ENCODE measurements at regions not wholly inside any gene's neighbourhood (a gene's known extent, or its start where the extent isn't known, plus 50 kb on each side); places are given as distances from the start of the nearest gene placed in this dataset.

- H2BK120ac ChIP-seq (ENCODE audit: low read depth, low read length, poor library complexity, severe bottlenecking), result no peak overlapping the region
- H3K79me2 ChIP-seq (ENCODE audit: insufficient read depth, low read length), result no peaks in the 10 kb centered on the region
- no peaks in the 10 kb centered on the region for H3K27me3 ChIP-seq (ENCODE audit: insufficient read depth, low read length)
- H3T11ph ChIP-seq (ENCODE audit: low read length), result no peak overlapping the region
- H3K4ac ChIP-seq (ENCODE audit: low read depth, low read length), result no peak overlapping the region
- no peaks in the 10 kb centered on the region for H3K9me3 ChIP-seq (ENCODE audit: control insufficient read depth, low read depth, low read length)
- peaks cover 3 to 5% of the 10 kb centered on the region in 2 experiments; a peak in 1 of 4 replicates for H3K4me1 Mint-ChIP-seq
- no peaks in the 10 kb centered on the region for H3K23me2 ChIP-seq (ENCODE audit: insufficient read length, low read depth, low read length, poor library complexity, severe bottlenecking)
- no peak overlapping the region for H3K27ac ChIP-seq (ENCODE audit: insufficient read length, low read depth, low read length)
- H4K20me1 ChIP-seq (ENCODE audit: control insufficient read depth, insufficient read depth, insufficient read length), result no peaks in the 10 kb centered on the region
- H3K56ac ChIP-seq (ENCODE audit: insufficient read length, low read depth, low read length), result no peak overlapping the region
- no peak overlapping the region for H3K4me2 ChIP-seq (ENCODE audit: insufficient read depth, insufficient read length, low read length)
- no peak for DNase-seq
- no peak overlapping the region for H4K5ac ChIP-seq (ENCODE audit: insufficient read length, low read depth, low read length)
- H3K79me1 ChIP-seq (ENCODE audit: insufficient read depth, low read depth, low read length, poor library complexity, severe bottlenecking), result no peaks in the 10 kb centered on the region
- no peak overlapping the region for H3K14ac ChIP-seq (ENCODE audit: insufficient read depth, low read length)
- no peak overlapping the region for H2AK5ac ChIP-seq (ENCODE audit: insufficient read length, low read length)
- H2BK15ac ChIP-seq (ENCODE audit: low read depth, low read length), result no peak overlapping the region
- no peak overlapping the region for H2BK20ac ChIP-seq (ENCODE audit: low read depth, low read length, poor library complexity, severe bottlenecking)
- no peak overlapping the region for H2BK12ac ChIP-seq (ENCODE audit: insufficient read length, low read depth, low read length)
- peak overlapping the region in 1 of 3 experiments; percentile 52; a peak in 1 of 7 replicates for H3K27ac Mint-ChIP-seq
- no peak overlapping the region for H3K18ac ChIP-seq (ENCODE audit: insufficient read length, low read depth, low read length)
- H3K4me3 Mint-ChIP-seq, result no peak overlapping the region
- H2BK5ac ChIP-seq (ENCODE audit: insufficient read length, low read length), result no peak overlapping the region
- H3K9me3 Mint-ChIP-seq, result peaks cover 9 to 14% of the 10 kb centered on the region in 2 experiments; a peak in 3 of 5 replicates
- no peak overlapping the region for H3K9ac ChIP-seq (ENCODE audit: extremely low read depth, insufficient read length, low read length)
- peaks cover 9% of the 10 kb centered on the region for H3K27me3 Mint-ChIP-seq (ENCODE audit: low read depth)
- H3K36me3 Mint-ChIP-seq (ENCODE audit: insufficient read depth in 1 of 3, low read depth in 3 of 3), result no peaks in the 10 kb centered on the region; a peak in 2 of 7 replicates
- no peak overlapping the region for H4K8ac ChIP-seq (replicated peaks; ENCODE audit: insufficient read length, low read depth, low read length)
- no peak overlapping the region for H4K91ac ChIP-seq (ENCODE audit: insufficient read length, low read depth, low read length)
- H2AFZ ChIP-seq (ENCODE audit: low read length), result no peak overlapping the region
- TF ChIP-seq, protein P1, sequence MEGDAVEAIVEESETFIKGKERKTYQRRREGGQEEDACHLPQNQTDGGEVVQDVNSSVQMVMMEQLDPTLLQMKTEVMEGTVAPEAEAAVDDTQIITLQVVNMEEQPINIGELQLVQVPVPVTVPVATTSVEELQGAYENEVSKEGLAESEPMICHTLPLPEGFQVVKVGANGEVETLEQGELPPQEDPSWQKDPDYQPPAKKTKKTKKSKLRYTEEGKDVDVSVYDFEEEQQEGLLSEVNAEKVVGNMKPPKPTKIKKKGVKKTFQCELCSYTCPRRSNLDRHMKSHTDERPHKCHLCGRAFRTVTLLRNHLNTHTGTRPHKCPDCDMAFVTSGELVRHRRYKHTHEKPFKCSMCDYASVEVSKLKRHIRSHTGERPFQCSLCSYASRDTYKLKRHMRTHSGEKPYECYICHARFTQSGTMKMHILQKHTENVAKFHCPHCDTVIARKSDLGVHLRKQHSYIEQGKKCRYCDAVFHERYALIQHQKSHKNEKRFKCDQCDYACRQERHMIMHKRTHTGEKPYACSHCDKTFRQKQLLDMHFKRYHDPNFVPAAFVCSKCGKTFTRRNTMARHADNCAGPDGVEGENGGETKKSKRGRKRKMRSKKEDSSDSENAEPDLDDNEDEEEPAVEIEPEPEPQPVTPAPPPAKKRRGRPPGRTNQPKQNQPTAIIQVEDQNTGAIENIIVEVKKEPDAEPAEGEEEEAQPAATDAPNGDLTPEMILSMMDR (conservative IDR thresholded peaks at IDR 0.05), result no peak
- H3K23ac ChIP-seq (ENCODE audit: insufficient read length, low read depth, low read length), result no peak overlapping the region
- no CpG with 5 or more reads among the region's 5 CpGs for WGBS (ENCODE audit: extremely low coverage, insufficient read length, low lambda C conversion rate)
- H3K4me1 ChIP-seq (ENCODE audit: insufficient read depth, low read length), result no peaks in the 10 kb centered on the region; the same call in 1 of the 2 replicates
Observed at GRCh38 chr20:58064411-58065010, 163.9 kb downstream of the ANKRD60 start.
